ENCODE measurements at regions not wholly inside any gene's neighbourhood (a gene's known extent, or its start where the extent isn't known, plus 50 kb on each side); places are given as distances from the start of the nearest gene placed in this dataset.

- Histone ChIP-seq H3K9me3 (ENCODE audit: low read depth, low read length) (no peaks in the 10 kb centered on the region), H3K36me3 (ENCODE audit: insufficient read depth, low read length) (no peaks in the 10 kb centered on the region), H3K27ac (ENCODE audit: low read depth, low read length) (no peak overlapping the region), H3K79me2 (ENCODE audit: insufficient read depth, low read length) (no peaks in the 10 kb centered on the region), H3K4me2 (ENCODE audit: insufficient read depth, low read length) (no peak overlapping the region), H4K20me1 (ENCODE audit: insufficient read depth, low read length) (no peaks in the 10 kb centered on the region), H2AFZ (ENCODE audit: low read length) (no peak overlapping the region), H3K27me3 (ENCODE audit: insufficient read depth, low read length) (no peaks in the 10 kb centered on the region), H3K4me1 (ENCODE audit: insufficient read depth, low read length) (no peaks in the 10 kb centered on the region), H3K4me3 (ENCODE audit: insufficient read depth, low read length) (no peak overlapping the region)
- DNase-seq (ENCODE audit: insufficient read length, low spot score, missing footprints): no peak
- TF ChIP-seq CTCF (IDR thresholded peaks at IDR 0.05; ENCODE audit: extremely low read depth, low read depth, low read length): no peak
Measured at GRCh38 chr21:25466470-25466869, 140.8 kb downstream of the MRPL39 start.

DNA sequence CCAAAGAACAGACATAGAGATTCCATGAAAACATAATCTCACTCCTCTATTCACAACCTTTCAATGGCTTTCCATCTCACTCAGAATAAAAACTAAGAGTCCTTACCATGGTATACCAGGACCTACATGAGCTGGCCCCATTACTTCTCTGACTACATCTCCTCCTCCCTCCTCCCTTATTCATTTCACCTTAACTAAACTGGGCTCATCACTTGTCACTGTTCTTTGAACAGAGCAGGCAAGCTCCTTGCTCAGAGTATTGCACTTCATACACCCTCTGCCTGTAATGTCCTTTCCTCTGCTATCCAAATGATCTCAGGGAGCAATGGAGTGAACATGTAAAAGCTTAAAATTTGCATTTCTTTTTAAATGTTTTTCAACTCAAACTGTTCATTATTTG is 142.0 kb downstream of the MRPL39 start:
- Histone ChIP-seq H3K4me1 (ENCODE audit: insufficient read depth, low read length) (no peaks in the 10 kb centered on the region), H4K20me1 (ENCODE audit: insufficient read depth, low read length) (no peaks in the 10 kb centered on the region), H3K9me3 (ENCODE audit: low read depth, low read length) (no peaks in the 10 kb centered on the region), H3K36me3 (ENCODE audit: insufficient read depth, low read length) (no peaks in the 10 kb centered on the region), H2AFZ (ENCODE audit: low read length) (no peak overlapping the region), H3K79me2 (ENCODE audit: insufficient read depth, low read length) (no peaks in the 10 kb centered on the region), H3K27me3 (ENCODE audit: insufficient read depth, low read length) (no peaks in the 10 kb centered on the region), H3K27ac (ENCODE audit: low read depth, low read length) (no peak overlapping the region), H3K4me2 (ENCODE audit: insufficient read depth, low read length) (no peak overlapping the region), H3K4me3 (ENCODE audit: insufficient read depth, low read length) (no peak overlapping the region)
- no peak for TF ChIP-seq CTCF (IDR thresholded peaks at IDR 0.05; ENCODE audit: extremely low read depth, low read depth, low read length)
- DNase-seq (ENCODE audit: insufficient read length, low spot score, missing footprints): no peak

GRCh38 chr21:25464275-25464674 is 143.0 kb downstream of the MRPL39 start:
- Histone ChIP-seq H3K79me2 (ENCODE audit: insufficient read depth, low read length) (no peaks in the 10 kb centered on the region), H3K36me3 (ENCODE audit: insufficient read depth, low read length) (no peaks in the 10 kb centered on the region), H3K4me1 (ENCODE audit: insufficient read depth, low read length) (no peaks in the 10 kb centered on the region), H3K4me2 (ENCODE audit: insufficient read depth, low read length) (no peak overlapping the region), H2AFZ (ENCODE audit: low read length) (no peak overlapping the region), H3K9me3 (ENCODE audit: low read depth, low read length) (no peaks in the 10 kb centered on the region), H3K27ac (ENCODE audit: low read depth, low read length) (no peak overlapping the region), H3K4me3 (ENCODE audit: insufficient read depth, low read length) (no peak overlapping the region), H4K20me1 (ENCODE audit: insufficient read depth, low read length) (no peaks in the 10 kb centered on the region), H3K27me3 (ENCODE audit: insufficient read depth, low read length) (no peaks in the 10 kb centered on the region)
- no peak for TF ChIP-seq CTCF (IDR thresholded peaks at IDR 0.05; ENCODE audit: extremely low read depth, low read depth, low read length)
- DNase-seq (ENCODE audit: insufficient read length, low spot score, missing footprints): no peak

GRCh38 chr21:25462517-25462971 is 144.7 kb downstream of the MRPL39 start:
- H4K20me1 ChIP-seq (ENCODE audit: insufficient read depth, low read length): no peaks in the 10 kb centered on the region
- H3K36me3 ChIP-seq (ENCODE audit: insufficient read depth, low read length): no peaks in the 10 kb centered on the region
- TF ChIP-seq CTCF (IDR thresholded peaks at IDR 0.05; ENCODE audit: extremely low read depth, low read depth, low read length): no peak
- H3K9me3 ChIP-seq (ENCODE audit: low read depth, low read length): no peaks in the 10 kb centered on the region
- DNase-seq (ENCODE audit: insufficient read length, low spot score, missing footprints): no peak
- no peak overlapping the region for H2AFZ ChIP-seq (ENCODE audit: low read length)
- H3K4me3 ChIP-seq (ENCODE audit: insufficient read depth, low read length): no peak overlapping the region
- H3K27ac ChIP-seq (ENCODE audit: low read depth, low read length): no peak overlapping the region
- no peaks in the 10 kb centered on the region for H3K4me1 ChIP-seq (ENCODE audit: insufficient read depth, low read length)
- H3K79me2 ChIP-seq (ENCODE audit: insufficient read depth, low read length): no peaks in the 10 kb centered on the region
- H3K4me2 ChIP-seq (ENCODE audit: insufficient read depth, low read length): no peak overlapping the region
- no peaks in the 10 kb centered on the region for H3K27me3 ChIP-seq (ENCODE audit: insufficient read depth, low read length)
